Psoas muscle (tissue), 7 donors: ENCODE measurements at regions not wholly inside any gene's neighbourhood (a gene's known extent, or its start where the extent isn't known, plus 50 kb on each side); places are given as distances from the start of the nearest gene placed in this dataset.
A peak's percentile ranks its signal among the peaks of the same experiment; 100 is the strongest.

Experiments used
- ATAC-seq, 4 donors: fragments of 200-7000 bp; cut with Tn5 transposase; one replicate each; pipeline ENCODE4 v1.9.1; 2020; ENCODE audit warnings: moderate library complexity in 3 of 4, mild to moderate bottlenecking in 2 of 4
- DNase-seq, 2 donors: peaks; one replicate each; pipeline ENCODE4 v3.0.0-alpha.2; 2020
- H3K27ac ChIP-seq: fragments of 200-600 bp; one replicate; pipeline ENCODE4 v1.8.0; 2022
- H3K27me3 ChIP-seq, 3 donors: fragments of 200-600 bp in 1 of 3; one replicate each; pipeline versions ENCODE4 v1.6.1 to v1.8.0; 2013 to 2022; ENCODE audit warnings: low read length in 2 of 3, mild to moderate bottlenecking in 2 of 3, moderate library complexity in 1 of 3; ENCODE audit not compliant: insufficient read depth in 3 of 3
- H3K36me3 ChIP-seq, 2 donors: fragments of 200-600 bp in 1 of 2; one replicate each; pipeline versions ENCODE4 v1.6.1 to v1.8.0; 2013 to 2022; ENCODE audit warnings: low read depth in 1 of 2, mild to moderate bottlenecking in 1 of 2, moderate library complexity in 1 of 2; ENCODE audit not compliant: insufficient read depth in 1 of 2
- H3K4me1 ChIP-seq: fragments of 200-600 bp; one replicate; pipeline ENCODE4 v1.8.0; 2022
- H3K4me3 ChIP-seq: fragments of 200-600 bp; one replicate; pipeline ENCODE4 v1.8.0; 2022; ENCODE audit warnings: mild to moderate bottlenecking
- H3K9me3 ChIP-seq: fragments of 200-600 bp; one replicate; pipeline ENCODE4 v1.8.0; 2022
- WGBS, 3 donors: extraction: QIAGEN DNeasy Blood & Tissue Kit; methylation state at CpG; one replicate each; pipeline versions ENCODE4 v1.1.6 to v1.1.7; 2013; 5-methylcytosine and 5-hydroxymethylcytosine counted together
- intact Hi-C, 2 donors: fragments of 100-400 bp; cut with DNase I; formaldehyde crosslinking; loops; one replicate each; pipeline versions ENCODE4 v1.11.0 to v1.14.2; 2022
- TF ChIP-seq, protein P1 (sequence below): fragments of 200-600 bp; IDR thresholded peaks from one replicate; pipeline ENCODE4 v1.8.0; 2022; ENCODE audit warnings: antibody characterized with exemption
- donor health status: healthy with polysubstance abuse.
- donor health status: DM: no; HTN: no; CAD: no; lungs with moderate emphysema.
- donor health status: Bipolar disorder and iron deficiency.
- donor health status: healthy.
- donor health status: DM: yes; HTN: yes; CAD: no.
- donor health status: DM: no; HTN: no; CAD: no.
- donor health status: DM: yes; HTN: yes; CAD: no.

DNA sequence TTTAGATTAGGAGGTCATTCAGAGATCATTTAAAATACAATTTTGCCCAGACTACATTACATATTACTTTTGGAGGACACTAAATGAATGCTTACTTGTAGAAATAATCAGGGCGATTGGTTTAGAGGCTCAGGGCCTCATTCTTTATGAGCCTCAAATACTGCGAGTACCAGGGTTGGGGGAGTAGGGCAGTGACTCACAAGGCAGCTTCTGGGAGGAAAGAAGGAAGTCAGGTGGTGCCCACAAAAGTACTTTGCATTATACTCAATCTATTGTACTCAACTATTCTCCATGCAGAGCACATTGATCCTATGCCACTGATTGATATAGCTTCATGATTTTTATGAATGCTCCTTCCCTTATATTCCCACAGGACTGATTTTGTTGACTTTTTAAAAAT is 166.9 kb downstream of the SOCS6 start:
- Histone ChIP-seq H3K4me1 (no peaks in the 10 kb centered on the region), H3K36me3 (no peaks in the 10 kb centered on the region), H3K9me3 (no peaks in the 10 kb centered on the region), H3K4me3 (no peak overlapping the region), H3K27me3 (no peaks in the 10 kb centered on the region), H3K27ac (no peak overlapping the region)
- WGBS, 3 donors = 81 to 94% (median 84%) methylated on average over 2 of the region's 2 CpGs
- intact Hi-C loops = no loop called here
- DNase-seq (no peak), ATAC-seq (no peak)
- TF ChIP-seq, protein P1, sequence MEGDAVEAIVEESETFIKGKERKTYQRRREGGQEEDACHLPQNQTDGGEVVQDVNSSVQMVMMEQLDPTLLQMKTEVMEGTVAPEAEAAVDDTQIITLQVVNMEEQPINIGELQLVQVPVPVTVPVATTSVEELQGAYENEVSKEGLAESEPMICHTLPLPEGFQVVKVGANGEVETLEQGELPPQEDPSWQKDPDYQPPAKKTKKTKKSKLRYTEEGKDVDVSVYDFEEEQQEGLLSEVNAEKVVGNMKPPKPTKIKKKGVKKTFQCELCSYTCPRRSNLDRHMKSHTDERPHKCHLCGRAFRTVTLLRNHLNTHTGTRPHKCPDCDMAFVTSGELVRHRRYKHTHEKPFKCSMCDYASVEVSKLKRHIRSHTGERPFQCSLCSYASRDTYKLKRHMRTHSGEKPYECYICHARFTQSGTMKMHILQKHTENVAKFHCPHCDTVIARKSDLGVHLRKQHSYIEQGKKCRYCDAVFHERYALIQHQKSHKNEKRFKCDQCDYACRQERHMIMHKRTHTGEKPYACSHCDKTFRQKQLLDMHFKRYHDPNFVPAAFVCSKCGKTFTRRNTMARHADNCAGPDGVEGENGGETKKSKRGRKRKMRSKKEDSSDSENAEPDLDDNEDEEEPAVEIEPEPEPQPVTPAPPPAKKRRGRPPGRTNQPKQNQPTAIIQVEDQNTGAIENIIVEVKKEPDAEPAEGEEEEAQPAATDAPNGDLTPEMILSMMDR = no peak

DNA sequence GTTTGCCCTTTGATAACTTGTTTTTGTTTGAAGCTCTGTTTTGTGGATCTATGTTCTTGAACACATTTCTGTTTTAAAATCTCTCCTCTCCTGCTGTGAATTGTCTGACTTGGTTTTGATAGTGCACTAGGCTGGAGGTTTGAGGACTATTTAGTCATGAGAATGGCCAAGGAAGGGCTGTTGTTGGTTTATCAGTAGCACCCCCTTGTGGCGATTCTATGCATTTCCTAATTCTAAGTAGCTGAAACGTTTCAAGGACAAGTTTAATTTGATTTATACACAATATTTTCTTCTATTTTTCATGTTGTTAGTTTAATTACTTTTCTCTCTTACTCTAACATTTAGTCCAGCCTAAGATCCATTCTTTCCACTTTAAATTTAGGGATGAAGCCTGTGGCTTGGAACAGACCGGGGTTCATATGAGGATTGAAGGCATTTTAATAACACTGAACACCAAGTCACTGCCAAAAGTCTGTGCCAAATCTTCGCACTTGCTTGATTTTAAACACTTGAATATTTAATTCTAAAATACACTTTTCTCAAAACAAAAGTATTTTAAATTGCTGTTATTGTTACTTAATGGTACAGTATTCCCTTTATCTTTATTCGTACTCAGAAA is 166.0 kb downstream of the SOCS6 start:
- 21 to 30% (median 21%) methylated on average over 5 of the region's 5 CpGs for WGBS, 3 donors
- ATAC-seq = peak in 3 of 4 donors; percentile 53 to 83 (median 70)

DNA sequence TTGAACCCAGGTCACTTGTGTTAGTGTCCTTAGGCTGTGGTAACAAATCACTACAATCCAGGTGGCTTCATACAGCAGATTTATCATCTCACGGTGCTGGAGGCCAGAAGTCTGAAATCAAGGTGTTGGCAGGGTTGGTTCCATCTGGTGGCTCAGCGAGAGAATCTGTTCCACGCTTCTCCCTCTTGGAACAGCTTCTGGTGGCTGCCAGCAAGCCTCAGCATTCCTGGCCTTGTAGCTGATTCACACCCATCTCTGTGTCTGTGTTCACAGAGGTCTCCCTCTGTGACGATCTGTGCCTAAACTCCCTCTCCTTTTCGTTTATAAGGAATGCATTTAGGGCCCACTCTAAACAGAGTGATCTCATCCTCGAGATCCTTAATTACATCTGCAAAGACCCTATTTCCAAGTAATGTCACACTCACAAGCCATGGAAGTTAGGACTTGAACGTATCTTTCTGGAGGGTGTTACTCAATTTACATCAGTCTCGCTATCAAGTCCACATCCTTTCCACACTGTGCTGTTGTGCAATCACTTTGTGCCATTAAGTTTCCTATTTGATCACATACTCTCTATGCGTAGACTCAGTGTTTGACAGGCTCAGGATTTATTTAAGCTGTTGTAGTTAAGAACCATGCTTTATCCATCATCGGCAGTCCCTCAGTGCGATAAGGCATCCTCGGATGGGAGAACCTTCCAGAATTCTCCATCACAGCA is 164.4 kb downstream of the SOCS6 start:
- no peak overlapping the region for H3K27ac ChIP-seq
- WGBS, 3 donors = 72 to 77% (median 73%) methylated on average over 12 of the region's 12 CpGs
- no peak for DNase-seq
- H3K4me3 ChIP-seq = no peak overlapping the region
- TF ChIP-seq, protein P1 = no peak
- H3K27me3 ChIP-seq = no peaks in the 10 kb centered on the region
- intact Hi-C loops = loop anchor here (5.0 kb wide), 1 partner anchor 256 kb away; no protein-coding TSS in a partner anchor
- H3K9me3 ChIP-seq = no peaks in the 10 kb centered on the region
- no peaks in the 10 kb centered on the region for H3K4me1 ChIP-seq
- H3K36me3 ChIP-seq = no peaks in the 10 kb centered on the region
- ATAC-seq = no peak

More for the DNA sequence above, 166.0 kb downstream of the SOCS6 start:
- intact Hi-C loops = loop anchor here (5.0 kb wide), 1 partner anchor 258 kb away; no protein-coding TSS in a partner anchor
- no peaks in the 10 kb centered on the region for H3K27me3 ChIP-seq
- no peak for DNase-seq
- no peaks in the 10 kb centered on the region for H3K9me3 ChIP-seq
- H3K27ac ChIP-seq = no peak overlapping the region
- TF ChIP-seq, protein P1 = peak; percentile 70
- H3K4me1 ChIP-seq = no peaks in the 10 kb centered on the region
- H3K36me3 ChIP-seq = no peaks in the 10 kb centered on the region
- H3K4me3 ChIP-seq = no peak overlapping the region

DNA sequence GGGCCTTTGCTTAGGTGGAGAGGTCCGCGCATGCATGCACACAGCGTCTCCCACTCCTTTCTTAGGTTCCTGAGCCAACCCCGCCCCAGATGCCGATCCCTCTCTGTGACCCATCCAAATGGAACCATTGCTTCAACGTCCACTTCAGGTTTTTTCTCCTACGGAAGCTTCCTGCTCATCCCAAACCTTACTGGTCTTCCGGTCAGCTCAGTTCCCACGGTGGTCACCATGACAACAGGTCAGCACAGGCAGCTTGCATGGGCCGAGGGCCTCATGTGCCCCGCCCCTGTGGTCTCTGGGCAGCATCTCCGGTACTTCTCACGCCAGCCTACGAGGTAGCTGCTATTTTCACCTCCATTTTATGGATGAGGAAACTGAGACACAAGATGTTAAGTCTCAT is 163.7 kb downstream of the SOCS6 start:
- Histone ChIP-seq H3K4me3 (no peak overlapping the region), H3K4me1 (no peaks in the 10 kb centered on the region), H3K9me3 (no peaks in the 10 kb centered on the region), H3K27ac (no peak overlapping the region), H3K27me3 (no peaks in the 10 kb centered on the region), H3K36me3 (no peaks in the 10 kb centered on the region)
- no peak for ATAC-seq
- WGBS, 3 donors = 67 to 73% (median 71%) methylated on average over 14 of the region's 14 CpGs
- no peak for DNase-seq
- intact Hi-C loops = loop anchor here (5.0 kb wide), 1 partner anchor 255 kb away; no protein-coding TSS in a partner anchor
- TF ChIP-seq, protein P1 = no peak
